Natural killer cell treated with Interleukin-12 subunit alpha and Interleukin-12 subunit beta and Interleukin-15 and Interleukin-18, amount 100 ng/mL, for 72 hours (primary cell): ENCODE measurements at regions not wholly inside any gene's neighbourhood (a gene's known extent, or its start where the extent isn't known, plus 50 kb on each side); places are given as distances from the start of the nearest gene placed in this dataset.
"Not testable (repeated sequence)": the region's sequence is repeated elsewhere in the genome, so short reads cannot be mapped to it uniquely, and the experiment has no call there.

Experiments
- ATAC-seq, 2 donors: fragments of 150-1000 bp; cut with Tn5 transposase in 1 of 2; sonication (Bioruptor Pico), chemical (Tn5 transposase) in 1 of 2; 2 replicates each; pipeline ENCODE4 v1.10.0; 2021
- DNase-seq: peaks from one replicate; pipeline ENCODE4 v3.0.0; 2022; ENCODE audit warnings: low spot score
- H3K27ac Mint-ChIP-seq, 2 donors: 1 replicate in 1 of 2; 2 replicates in 1 of 2; pipeline ENCODE4 v1.8.0; 2022; ENCODE audit warnings: mixed read lengths in 2 of 2, mild to moderate bottlenecking in 1 of 2, moderate library complexity in 1 of 2
- H3K27me3 Mint-ChIP-seq, 2 donors: 1 replicate in 1 of 2; 2 replicates in 1 of 2; pipeline ENCODE4 v1.8.0; 2022; ENCODE audit warnings: mixed read lengths in 2 of 2
- H3K36me3 Mint-ChIP-seq: one replicate; pipeline ENCODE4 v1.8.0; 2022; ENCODE audit warnings: mixed read lengths
- H3K4me1 Mint-ChIP-seq, 2 donors: 1 replicate in 1 of 2; 2 replicates in 1 of 2; pipeline ENCODE4 v1.8.0; 2022; ENCODE audit warnings: low read depth in 2 of 2, mixed read lengths in 2 of 2, mild to moderate bottlenecking in 1 of 2
- H3K4me3 Mint-ChIP-seq: one replicate; pipeline ENCODE4 v1.8.0; 2022; ENCODE audit warnings: mixed read lengths
- H3K9me3 Mint-ChIP-seq: 2 replicates; pipeline ENCODE4 v1.8.0; 2022; ENCODE audit warnings: mixed read lengths

DNA sequence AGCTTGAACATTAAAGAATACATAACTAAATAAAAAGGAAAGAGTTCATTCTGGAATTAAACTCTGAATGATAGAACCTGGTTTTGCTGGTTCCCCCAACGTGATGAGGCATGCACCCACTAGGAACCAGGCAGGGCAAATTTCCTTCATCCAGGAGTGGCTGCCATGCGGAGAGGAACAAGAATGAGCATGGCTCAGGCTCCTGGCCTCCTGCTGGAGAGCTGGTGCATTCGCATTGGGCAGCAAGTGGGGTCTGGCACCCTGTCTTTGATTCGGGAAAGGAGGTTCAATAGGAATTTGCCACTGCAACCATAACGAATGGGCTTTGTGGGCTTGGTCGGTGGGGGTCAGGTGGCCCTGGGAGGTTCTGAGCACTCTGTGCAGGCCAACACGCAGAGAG, 169.8 kb upstream of the TENM4 start:
- Mint-ChIP-seq H3K9me3 (peaks cover 18% of the 10 kb centered on the region), H3K36me3 (no peaks in the 10 kb centered on the region), H3K4me1 (no peaks in the 10 kb centered on the region), H3K27me3 (no peaks in the 10 kb centered on the region), H3K27ac (no peak overlapping the region), H3K4me3 (no peak overlapping the region)
- ATAC-seq (no peak), DNase-seq (no peak)

DNA sequence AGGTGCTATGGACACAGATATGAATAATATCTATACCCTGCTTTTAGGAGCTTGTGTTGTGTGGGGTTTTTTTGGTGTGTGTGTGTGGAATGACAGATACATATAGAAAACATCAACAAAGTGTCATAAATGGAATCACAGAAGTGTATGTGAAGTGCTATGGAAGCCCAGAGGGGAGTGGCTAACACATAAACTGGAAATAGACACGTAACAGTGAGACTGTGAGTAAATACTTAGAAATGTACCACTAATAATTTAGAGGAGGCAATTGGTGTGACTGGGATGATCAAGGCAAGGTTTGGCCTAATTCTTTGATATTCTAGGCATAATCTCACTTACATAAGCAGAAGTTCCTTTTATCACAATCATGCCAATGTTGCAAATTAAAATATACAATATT, 169.3 kb upstream of the TENM4 start:
- no peak for DNase-seq
- no peak overlapping the region for H3K27ac Mint-ChIP-seq
- ATAC-seq, result no peak

GRCh38 chr11:79609511-79609910, 168.7 kb upstream of the TENM4 start:
- no peak overlapping the region for H3K27ac Mint-ChIP-seq
- DNase-seq, result no peak
- no peaks in the 10 kb centered on the region for H3K36me3 Mint-ChIP-seq
- H3K4me1 Mint-ChIP-seq, result no peaks in the 10 kb centered on the region
- ATAC-seq, result no peak
- no peaks in the 10 kb centered on the region for H3K27me3 Mint-ChIP-seq
- peaks cover 17% of the 10 kb centered on the region for H3K9me3 Mint-ChIP-seq
- no peak overlapping the region for H3K4me3 Mint-ChIP-seq

More for the DNA sequence above, 169.3 kb upstream of the TENM4 start:
- H3K9me3 Mint-ChIP-seq, result peaks cover 16% of the 10 kb centered on the region
- H3K27me3 Mint-ChIP-seq, result no peaks in the 10 kb centered on the region
- no peaks in the 10 kb centered on the region for H3K4me1 Mint-ChIP-seq
- H3K4me3 Mint-ChIP-seq, result no peak overlapping the region
- no peaks in the 10 kb centered on the region for H3K36me3 Mint-ChIP-seq

GRCh38 chr11:79606461-79606860, 165.6 kb upstream of the TENM4 start:
- peaks cover 16% of the 10 kb centered on the region for H3K9me3 Mint-ChIP-seq
- H3K27ac Mint-ChIP-seq, H3K27me3 Mint-ChIP-seq, H3K36me3 Mint-ChIP-seq, H3K4me3 Mint-ChIP-seq, DNase-seq, H3K4me1 Mint-ChIP-seq, ATAC-seq: not testable (repeated sequence)

GRCh38 chr11:79600711-79601110, 159.9 kb upstream of the TENM4 start:
- no peaks in the 10 kb centered on the region for H3K27me3 Mint-ChIP-seq
- no peak overlapping the region for H3K4me3 Mint-ChIP-seq
- H3K36me3 Mint-ChIP-seq, result no peaks in the 10 kb centered on the region
- H3K9me3 Mint-ChIP-seq, result peaks cover 14% of the 10 kb centered on the region
- ATAC-seq, result no peak
- no peaks in the 10 kb centered on the region for H3K4me1 Mint-ChIP-seq
- H3K27ac Mint-ChIP-seq, result no peak overlapping the region
- DNase-seq, result no peak

GRCh38 chr11:79594834-79595233, 154.0 kb upstream of the TENM4 start:
- DNase-seq (no peak), ATAC-seq (no peak)
- Mint-ChIP-seq H3K9me3 (peaks cover 17% of the 10 kb centered on the region), H3K4me1 (no peaks in the 10 kb centered on the region), H3K27me3 (no peaks in the 10 kb centered on the region), H3K36me3 (no peaks in the 10 kb centered on the region), H3K4me3 (no peak overlapping the region), H3K27ac (no peak overlapping the region)

GRCh38 chr11:79592824-79593223, 152.0 kb upstream of the TENM4 start:
- H3K9me3 Mint-ChIP-seq, result peaks cover 23% of the 10 kb centered on the region
- DNase-seq (no peak), ATAC-seq (no peak)
- no peaks in the 10 kb centered on the region for H3K27me3 Mint-ChIP-seq
- peaks cover 5% of the 10 kb centered on the region for H3K36me3 Mint-ChIP-seq
- H3K4me1 Mint-ChIP-seq, result no peaks in the 10 kb centered on the region
- no peak overlapping the region for H3K27ac Mint-ChIP-seq
- no peak overlapping the region for H3K4me3 Mint-ChIP-seq

GRCh38 chr11:79592406-79592805, 151.6 kb upstream of the TENM4 start:
- Mint-ChIP-seq H3K27me3 (no peaks in the 10 kb centered on the region), H3K4me1 (no peaks in the 10 kb centered on the region), H3K9me3 (peaks cover 24% of the 10 kb centered on the region), H3K36me3 (peaks cover 5% of the 10 kb centered on the region), H3K4me3 (no peak overlapping the region), H3K27ac (no peak overlapping the region)
- ATAC-seq (no peak), DNase-seq (no peak)

- ATAC-seq (no peak), DNase-seq (no peak)
- H3K9me3 Mint-ChIP-seq, result peaks cover 11% of the 10 kb centered on the region
- H3K36me3 Mint-ChIP-seq, result peaks cover 4% of the 10 kb centered on the region
- H3K27me3 Mint-ChIP-seq, result no peaks in the 10 kb centered on the region
- no peak overlapping the region for H3K4me3 Mint-ChIP-seq
- no peaks in the 10 kb centered on the region for H3K4me1 Mint-ChIP-seq
- no peak overlapping the region for H3K27ac Mint-ChIP-seq
Measured at GRCh38 chr11:79582434-79582833, 141.6 kb upstream of the TENM4 start.

GRCh38 chr11:79579063-79579462, 138.2 kb upstream of the TENM4 start:
- Mint-ChIP-seq H3K27ac (no peak overlapping the region), H3K9me3 (peaks cover 8% of the 10 kb centered on the region), H3K36me3 (no peaks in the 10 kb centered on the region), H3K4me3 (no peak overlapping the region), H3K27me3 (no peaks in the 10 kb centered on the region), H3K4me1 (no peaks in the 10 kb centered on the region)
- ATAC-seq (no peak), DNase-seq (no peak)

DNA sequence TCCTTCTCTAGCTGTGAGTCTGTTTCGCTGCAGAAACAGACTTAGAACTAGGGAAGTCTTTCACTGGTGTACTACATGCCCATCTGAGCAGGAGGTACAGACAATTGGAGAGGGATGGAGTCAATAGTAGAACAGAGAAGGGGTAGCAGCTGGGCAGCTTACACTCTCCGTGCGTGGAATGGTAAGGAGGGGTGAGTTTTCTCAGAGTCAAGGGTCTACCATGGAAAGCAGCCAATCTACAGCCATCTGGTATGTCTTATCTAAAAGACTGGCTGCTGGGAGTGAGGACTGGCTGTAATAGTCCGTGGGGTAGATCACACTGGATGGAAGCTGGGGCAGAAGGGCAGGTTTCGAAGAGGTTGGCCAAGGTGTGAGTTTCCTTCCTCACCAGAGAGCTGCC, 137.3 kb upstream of the TENM4 start:
- no peak overlapping the region for H3K27ac Mint-ChIP-seq
- H3K36me3 Mint-ChIP-seq, result no peaks in the 10 kb centered on the region
- no peaks in the 10 kb centered on the region for H3K27me3 Mint-ChIP-seq
- ATAC-seq, result no peak
- H3K4me3 Mint-ChIP-seq, result no peak overlapping the region
- DNase-seq, result no peak
- no peaks in the 10 kb centered on the region for H3K4me1 Mint-ChIP-seq
- peaks cover 11% of the 10 kb centered on the region for H3K9me3 Mint-ChIP-seq

DNA sequence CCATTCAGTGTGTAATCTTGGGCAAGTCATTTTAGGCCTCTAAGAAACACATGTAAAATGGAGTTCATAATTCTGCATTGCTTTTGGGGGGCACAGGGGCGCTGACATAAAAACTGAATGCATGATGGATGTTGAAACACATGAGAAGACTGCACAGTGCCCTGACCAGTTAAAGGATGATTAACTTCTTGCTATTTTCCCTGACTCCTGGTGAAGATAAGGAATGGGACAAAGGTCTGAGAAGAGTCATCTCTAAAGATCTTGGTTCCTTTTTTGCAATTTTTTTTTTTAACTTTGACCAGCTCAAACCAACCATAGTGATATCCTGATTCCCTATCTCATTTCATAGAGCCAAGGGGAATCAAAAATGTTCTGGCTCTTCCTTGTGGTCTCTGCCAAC, 134.9 kb upstream of the TENM4 start:
- DNase-seq, result no peak

GRCh38 chr11:79570104-79570503, 129.3 kb upstream of the TENM4 start:
- no peaks in the 10 kb centered on the region for H3K27me3 Mint-ChIP-seq
- peaks cover 14% of the 10 kb centered on the region for H3K9me3 Mint-ChIP-seq
- no peaks in the 10 kb centered on the region for H3K4me1 Mint-ChIP-seq
- ATAC-seq (peak in 1 of 2 donors; percentile 33), DNase-seq (no peak)
- H3K4me3 Mint-ChIP-seq, result no peak overlapping the region
- H3K27ac Mint-ChIP-seq, result no peak overlapping the region
- H3K36me3 Mint-ChIP-seq, result no peaks in the 10 kb centered on the region

More for the DNA sequence above, 134.9 kb upstream of the TENM4 start:
- no peak for ATAC-seq
- Mint-ChIP-seq H3K27me3 (no peaks in the 10 kb centered on the region), H3K4me1 (no peaks in the 10 kb centered on the region), H3K36me3 (no peaks in the 10 kb centered on the region), H3K9me3 (peaks cover 11% of the 10 kb centered on the region), H3K27ac (no peak overlapping the region), H3K4me3 (no peak overlapping the region)

- Mint-ChIP-seq H3K4me1 (no peaks in the 10 kb centered on the region), H3K27me3 (no peaks in the 10 kb centered on the region), H3K9me3 (peaks cover 18% of the 10 kb centered on the region), H3K4me3 (no peak overlapping the region), H3K36me3 (no peaks in the 10 kb centered on the region), H3K27ac (no peak overlapping the region)
- no peak for DNase-seq
- ATAC-seq, result no peak
Measured at GRCh38 chr11:79564288-79564925, 123.6 kb upstream of the TENM4 start.

GRCh38 chr11:79561496-79561895, 120.7 kb upstream of the TENM4 start:
- ATAC-seq (no peak), DNase-seq (no peak)
- Mint-ChIP-seq H3K4me1 (no peaks in the 10 kb centered on the region), H3K27me3 (no peaks in the 10 kb centered on the region), H3K9me3 (peaks cover 12% of the 10 kb centered on the region), H3K4me3 (no peak overlapping the region), H3K36me3 (no peaks in the 10 kb centered on the region), H3K27ac (no peak overlapping the region)
